ENCODE measurements at regions not wholly inside any gene's neighbourhood (a gene's known extent, or its start where the extent isn't known, plus 50 kb on each side); places are given as distances from the start of the nearest gene placed in this dataset.

GRCh38 chr2:147501968-147502367, 342.9 kb upstream of the ACVR2A start:
- no peak overlapping the region for H2BK120ac ChIP-seq (ENCODE audit: low read depth, low read length, poor library complexity, severe bottlenecking)
- no peak overlapping the region for H4K91ac ChIP-seq (ENCODE audit: insufficient read length, low read depth, low read length)
- peaks cover 0 to 9% (median 0%) of the 10 kb centered on the region in 3 experiments; a peak in 3 of 7 replicates for H3K36me3 Mint-ChIP-seq (ENCODE audit: insufficient read depth in 1 of 3, low read depth in 3 of 3)
- no peaks in the 10 kb centered on the region for H3K27me3 ChIP-seq (ENCODE audit: insufficient read depth, low read length)
- no peaks in the 10 kb centered on the region for H3K4me1 ChIP-seq (ENCODE audit: insufficient read depth, low read length)
- no peak overlapping the region for H3K4me3 Mint-ChIP-seq
- DNase-seq: no peak
- no peak overlapping the region for H3K14ac ChIP-seq (ENCODE audit: insufficient read depth, low read length)
- no peak overlapping the region for H3K4ac ChIP-seq (ENCODE audit: low read depth, low read length)
- H3K9ac ChIP-seq (ENCODE audit: extremely low read depth, insufficient read length, low read length): no peak overlapping the region
- no peak overlapping the region for H2AFZ ChIP-seq (ENCODE audit: low read length)
- no peak overlapping the region for H3K56ac ChIP-seq (ENCODE audit: insufficient read length, low read depth, low read length)
- H3K4me1 Mint-ChIP-seq: no peaks in the 10 kb centered on the region
- no CpG with 5 or more reads among the region's 4 CpGs for WGBS (ENCODE audit: extremely low coverage, insufficient read length, low lambda C conversion rate)
- H2BK12ac ChIP-seq (ENCODE audit: insufficient read length, low read depth, low read length): no peak overlapping the region
- H3T11ph ChIP-seq (ENCODE audit: low read length): no peak overlapping the region
- H3K27ac Mint-ChIP-seq: no peak overlapping the region
- H3K79me2 ChIP-seq (ENCODE audit: insufficient read depth, low read length): no peaks in the 10 kb centered on the region
- no peak for TF ChIP-seq CTCF (conservative IDR thresholded peaks at IDR 0.05)
- H3K27me3 Mint-ChIP-seq (ENCODE audit: low read depth): no peaks in the 10 kb centered on the region
- no peak overlapping the region for H4K5ac ChIP-seq (ENCODE audit: insufficient read length, low read depth, low read length)
- H3K9me3 Mint-ChIP-seq: peaks cover 0 to 4% of the 10 kb centered on the region in 2 experiments; a peak in 3 of 5 replicates
- H3K27ac ChIP-seq (ENCODE audit: insufficient read length, low read depth, low read length): no peak overlapping the region
- no peak overlapping the region for H2AK5ac ChIP-seq (ENCODE audit: insufficient read length, low read length)
- no peak overlapping the region for H3K18ac ChIP-seq (ENCODE audit: insufficient read length, low read depth, low read length)
- H3K23me2 ChIP-seq (ENCODE audit: insufficient read length, low read depth, low read length, poor library complexity, severe bottlenecking): no peaks in the 10 kb centered on the region
- H3K79me1 ChIP-seq (ENCODE audit: insufficient read depth, low read depth, low read length, poor library complexity, severe bottlenecking): no peaks in the 10 kb centered on the region
- H3K23ac ChIP-seq (ENCODE audit: insufficient read length, low read depth, low read length): no peak overlapping the region
- no peak overlapping the region for H4K8ac ChIP-seq (replicated peaks; ENCODE audit: insufficient read length, low read depth, low read length)
- H2BK15ac ChIP-seq (ENCODE audit: low read depth, low read length): no peak overlapping the region
- no peaks in the 10 kb centered on the region for H3K9me3 ChIP-seq (ENCODE audit: control insufficient read depth, low read depth, low read length)
- H3K4me2 ChIP-seq (ENCODE audit: insufficient read depth, insufficient read length, low read length): no peak overlapping the region
- no peak overlapping the region for H2BK5ac ChIP-seq (ENCODE audit: insufficient read length, low read length)
- H2BK20ac ChIP-seq (ENCODE audit: low read depth, low read length, poor library complexity, severe bottlenecking): no peak overlapping the region
- H4K20me1 ChIP-seq (ENCODE audit: control insufficient read depth, insufficient read depth, insufficient read length): no peaks in the 10 kb centered on the region
